ENCODE measurements at regions not wholly inside any gene's neighbourhood (a gene's known extent, or its start where the extent isn't known, plus 50 kb on each side); places are given as distances from the start of the nearest gene placed in this dataset.
"Not testable (repeated sequence)": the region's sequence is repeated elsewhere in the genome, so short reads cannot be mapped to it uniquely, and the experiment has no call there.

DNA sequence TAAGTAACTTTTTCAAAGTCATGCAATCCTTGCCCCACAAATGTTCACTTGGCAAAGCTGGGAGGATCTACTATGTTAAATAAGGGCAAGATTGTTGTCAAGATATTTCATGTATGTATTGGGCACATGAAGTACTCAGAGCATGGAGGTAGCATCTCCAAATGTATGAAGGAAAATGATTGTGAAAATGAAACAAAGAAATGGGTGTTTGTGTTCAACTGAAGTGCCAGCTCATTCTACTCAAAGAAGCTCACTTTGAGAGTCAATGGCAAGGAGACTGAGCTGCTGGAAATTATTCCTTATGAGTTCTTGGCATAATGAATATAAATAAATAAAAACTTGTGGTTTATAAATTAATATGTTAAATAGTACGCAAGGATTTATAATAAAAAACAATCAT is 124.5 kb upstream of the ARSJ start:
- Histone ChIP-seq H3K9me3 (ENCODE audit: low read length) (no peaks in the 10 kb centered on the region), H3K27me3 (ENCODE audit: insufficient read depth, low read length) (no peaks in the 10 kb centered on the region), H3K4me1 (ENCODE audit: insufficient read depth, low read length) (no peaks in the 10 kb centered on the region), H3K4me3 (ENCODE audit: low read length) (no peak overlapping the region), H2AFZ (ENCODE audit: low read depth, low read length) (no peak overlapping the region), H3K36me3 (ENCODE audit: insufficient read depth, low read length) (no peaks in the 10 kb centered on the region)

DNA sequence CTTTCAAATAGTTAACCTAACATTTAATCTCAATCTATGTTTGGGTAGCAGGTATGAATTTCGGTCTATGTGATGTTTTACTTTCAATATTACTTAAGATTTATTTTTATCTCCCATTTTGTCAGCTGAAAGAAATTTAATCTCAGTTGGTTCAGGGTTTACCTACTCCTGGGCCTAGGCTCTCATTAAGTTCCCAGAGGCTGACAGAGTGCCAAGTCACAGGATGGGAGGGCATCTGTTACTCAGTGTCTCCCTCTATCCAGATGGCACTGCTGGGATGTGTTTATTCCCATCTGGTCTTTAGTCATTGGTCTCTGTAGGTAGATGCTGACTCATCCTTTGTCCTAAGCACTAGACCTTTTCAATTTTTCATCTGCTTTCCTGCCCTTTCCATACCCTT is 129.4 kb upstream of the ARSJ start:
- Histone ChIP-seq H3K9me3 (ENCODE audit: low read length) (no peaks in the 10 kb centered on the region), H3K4me3 (ENCODE audit: low read length) (no peak overlapping the region), H2AFZ (ENCODE audit: low read depth, low read length) (no peak overlapping the region), H3K4me1 (ENCODE audit: insufficient read depth, low read length) (no peaks in the 10 kb centered on the region), H3K27me3 (ENCODE audit: insufficient read depth, low read length) (no peaks in the 10 kb centered on the region), H3K36me3 (ENCODE audit: insufficient read depth, low read length) (no peaks in the 10 kb centered on the region)

DNA sequence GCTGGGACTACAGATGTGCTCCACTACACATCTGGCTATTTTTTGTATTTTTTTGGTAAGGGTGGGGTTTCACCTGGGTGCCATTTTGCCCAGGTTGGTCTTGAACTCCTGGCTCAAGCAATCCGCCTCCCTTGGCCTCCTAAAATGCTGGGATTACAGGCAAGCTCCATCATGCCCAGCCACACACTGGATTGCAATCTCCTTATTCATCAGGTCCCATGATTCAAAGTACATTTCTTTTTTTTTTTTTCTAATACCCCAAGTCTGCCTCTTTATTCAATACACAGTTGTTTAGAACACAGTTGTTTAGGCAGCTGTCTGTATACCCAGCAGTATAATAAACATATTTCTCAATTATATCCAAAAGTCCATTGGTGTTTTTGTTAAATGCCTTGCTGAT is 130.3 kb upstream of the ARSJ start:
- Histone ChIP-seq H3K9me3 (ENCODE audit: low read length) (no peaks in the 10 kb centered on the region), H3K27me3 (ENCODE audit: insufficient read depth, low read length) (no peaks in the 10 kb centered on the region), H3K4me3 (ENCODE audit: low read length) (no peak overlapping the region), H2AFZ (ENCODE audit: low read depth, low read length) (no peak overlapping the region), H3K4me1 (ENCODE audit: insufficient read depth, low read length) (no peaks in the 10 kb centered on the region), H3K36me3 (ENCODE audit: insufficient read depth, low read length) (no peaks in the 10 kb centered on the region)

DNA sequence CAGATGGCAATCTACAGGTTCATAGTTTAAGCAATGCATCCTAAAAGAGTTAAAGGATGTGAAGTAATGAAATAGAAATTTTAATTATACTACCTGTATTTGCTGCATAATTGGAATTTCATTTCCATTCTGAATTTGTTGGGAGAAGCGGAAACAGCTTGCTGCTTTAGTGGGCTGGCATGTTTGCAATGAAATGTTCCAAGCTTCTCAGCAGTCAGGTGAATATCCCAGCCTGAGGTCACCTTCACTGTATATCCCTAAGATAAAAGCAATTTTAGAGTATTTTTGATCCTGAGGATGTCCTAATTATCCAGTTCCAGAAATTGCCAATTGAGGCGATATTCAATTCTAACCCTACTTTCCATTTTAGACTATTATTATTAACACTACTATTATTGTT is 136.1 kb upstream of the ARSJ start:
- H3K4me1 ChIP-seq (ENCODE audit: insufficient read depth, low read length) = no peaks in the 10 kb centered on the region
- no peak overlapping the region for H2AFZ ChIP-seq (ENCODE audit: low read depth, low read length)
- no peak overlapping the region for H3K4me3 ChIP-seq (ENCODE audit: low read length)
- no peaks in the 10 kb centered on the region for H3K27me3 ChIP-seq (ENCODE audit: insufficient read depth, low read length)
- no peaks in the 10 kb centered on the region for H3K9me3 ChIP-seq (ENCODE audit: low read length)
- H3K36me3 ChIP-seq (ENCODE audit: insufficient read depth, low read length) = no peaks in the 10 kb centered on the region

DNA sequence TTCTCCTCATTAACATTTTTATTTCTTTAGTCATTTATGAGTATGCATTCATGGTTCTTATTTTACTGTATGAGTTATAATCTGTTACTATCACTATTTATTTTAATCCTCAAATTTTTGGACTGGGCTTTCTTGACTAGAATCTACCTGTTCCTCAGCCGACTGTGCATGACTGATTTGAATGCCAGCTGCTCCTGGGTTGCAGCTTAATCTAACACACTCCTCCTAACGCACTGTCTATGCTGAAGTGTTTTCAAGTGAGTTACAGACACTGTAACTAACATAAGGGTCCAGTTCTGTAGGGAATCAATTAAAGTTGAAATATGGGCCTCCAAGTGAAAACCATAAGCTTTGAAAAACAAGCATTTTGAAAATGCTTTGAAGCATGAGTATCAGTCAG is 137.4 kb upstream of the ARSJ start:
- H3K4me3 ChIP-seq (ENCODE audit: low read length) = no peak overlapping the region
- no peaks in the 10 kb centered on the region for H3K36me3 ChIP-seq (ENCODE audit: insufficient read depth, low read length)
- H2AFZ ChIP-seq (ENCODE audit: low read depth, low read length) = no peak overlapping the region
- H3K27me3 ChIP-seq (ENCODE audit: insufficient read depth, low read length) = no peaks in the 10 kb centered on the region
- H3K9me3 ChIP-seq (ENCODE audit: low read length) = no peaks in the 10 kb centered on the region
- H3K4me1 ChIP-seq (ENCODE audit: insufficient read depth, low read length) = no peaks in the 10 kb centered on the region

DNA sequence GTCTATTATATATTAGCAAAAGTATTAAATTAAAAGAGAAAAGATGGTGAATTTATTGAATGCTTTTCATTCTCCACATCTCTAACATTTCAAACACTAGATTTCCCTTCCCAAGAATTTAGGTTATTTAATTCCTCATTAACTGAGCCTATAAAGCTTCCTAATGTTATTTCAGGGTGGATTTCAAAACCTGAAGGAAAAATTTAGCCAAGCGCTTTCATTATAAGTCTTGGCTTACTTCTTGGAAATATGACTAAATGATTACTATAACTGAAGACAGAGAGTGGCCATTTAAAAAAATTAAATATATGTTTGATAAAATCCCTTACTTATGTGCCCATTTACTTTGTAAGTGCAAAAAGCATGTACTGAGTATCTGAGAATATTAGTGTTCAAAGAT is 141.8 kb upstream of the ARSJ start:
- no peaks in the 10 kb centered on the region for H3K4me1 ChIP-seq (ENCODE audit: insufficient read depth, low read length)
- no peak overlapping the region for H3K4me3 ChIP-seq (ENCODE audit: low read length)
- H3K27me3 ChIP-seq (ENCODE audit: insufficient read depth, low read length) = no peaks in the 10 kb centered on the region
- H2AFZ ChIP-seq (ENCODE audit: low read depth, low read length) = no peak overlapping the region
- H3K36me3 ChIP-seq (ENCODE audit: insufficient read depth, low read length) = no peaks in the 10 kb centered on the region
- no peaks in the 10 kb centered on the region for H3K9me3 ChIP-seq (ENCODE audit: low read length)

DNA sequence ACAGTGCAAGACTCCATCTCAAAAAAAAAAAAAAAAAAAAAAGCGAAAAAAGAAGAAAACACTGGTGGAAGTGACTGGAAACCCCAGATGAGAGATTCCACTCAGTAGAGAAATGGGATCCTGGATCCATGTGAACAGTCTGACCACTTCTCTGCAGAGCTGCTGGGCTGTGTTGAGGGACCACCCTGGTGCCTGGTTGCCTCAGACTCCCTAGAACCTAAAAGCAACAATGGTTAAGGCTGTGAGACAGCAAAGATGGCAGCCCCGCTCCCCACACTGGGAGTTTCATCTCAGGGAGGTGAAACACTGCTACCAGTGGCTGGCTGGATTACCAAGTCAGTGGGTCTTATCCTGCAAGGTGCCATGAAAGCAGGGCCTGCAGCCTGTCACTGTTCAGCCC is 152.8 kb upstream of the ARSJ start:
- Histone ChIP-seq H3K27me3 (ENCODE audit: insufficient read depth, low read length) (no peaks in the 10 kb centered on the region), H2AFZ (ENCODE audit: low read depth, low read length) (peak overlapping the region; percentile 52), H3K4me1 (ENCODE audit: insufficient read depth, low read length) (no peaks in the 10 kb centered on the region), H3K36me3 (ENCODE audit: insufficient read depth, low read length) (no peaks in the 10 kb centered on the region), H3K4me3 (ENCODE audit: low read length) (no peak overlapping the region), H3K9me3 (ENCODE audit: low read length) (no peaks in the 10 kb centered on the region)

DNA sequence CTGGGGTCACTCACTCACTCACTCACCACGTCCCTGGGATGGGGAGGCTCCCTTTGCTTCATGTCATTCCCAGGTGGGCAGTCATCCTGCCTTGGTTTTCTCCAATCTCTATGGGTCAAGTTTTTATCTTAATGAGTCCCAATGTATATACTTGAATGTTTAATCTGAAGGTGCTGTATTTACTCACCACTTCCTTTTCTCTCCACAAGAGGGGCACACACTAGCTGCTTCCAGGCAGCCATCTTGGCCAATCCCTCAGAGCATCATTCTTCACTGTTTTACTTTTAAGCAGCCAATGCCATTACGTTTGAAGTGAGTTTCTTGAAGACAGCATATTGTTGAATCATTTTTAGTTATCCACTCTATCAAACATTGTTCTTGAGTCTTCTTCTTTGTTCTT is 153.4 kb upstream of the ARSJ start:
- Histone ChIP-seq H3K4me3 (ENCODE audit: low read length) (no peak overlapping the region), H3K9me3 (ENCODE audit: low read length) (no peaks in the 10 kb centered on the region), H2AFZ (ENCODE audit: low read depth, low read length) (peak overlapping the region; percentile 52), H3K36me3 (ENCODE audit: insufficient read depth, low read length) (no peaks in the 10 kb centered on the region), H3K27me3 (ENCODE audit: insufficient read depth, low read length) (no peaks in the 10 kb centered on the region), H3K4me1 (ENCODE audit: insufficient read depth, low read length) (no peaks in the 10 kb centered on the region)

DNA sequence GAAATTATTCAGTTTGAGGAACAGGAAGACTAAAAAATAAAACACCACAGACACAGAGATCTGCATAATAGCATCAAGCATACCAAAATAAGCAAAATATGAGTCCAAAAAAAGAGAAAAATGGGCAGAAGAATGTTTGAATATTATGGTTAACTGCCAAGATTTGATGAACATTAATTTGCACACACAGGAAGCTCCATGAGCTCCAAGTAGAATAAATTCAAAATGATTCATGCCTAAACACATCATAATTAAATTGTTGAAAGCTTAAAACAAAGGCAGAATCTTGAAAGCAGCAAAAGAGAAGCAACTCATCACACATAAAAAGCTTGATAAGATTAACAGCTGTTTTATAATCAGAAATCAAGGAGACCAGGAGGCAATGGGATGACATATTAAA is 156.6 kb upstream of the ARSJ start:
- Histone ChIP-seq H3K27me3 (ENCODE audit: insufficient read depth, low read length) (no peaks in the 10 kb centered on the region), H2AFZ (ENCODE audit: low read depth, low read length) (no peak overlapping the region)

DNA sequence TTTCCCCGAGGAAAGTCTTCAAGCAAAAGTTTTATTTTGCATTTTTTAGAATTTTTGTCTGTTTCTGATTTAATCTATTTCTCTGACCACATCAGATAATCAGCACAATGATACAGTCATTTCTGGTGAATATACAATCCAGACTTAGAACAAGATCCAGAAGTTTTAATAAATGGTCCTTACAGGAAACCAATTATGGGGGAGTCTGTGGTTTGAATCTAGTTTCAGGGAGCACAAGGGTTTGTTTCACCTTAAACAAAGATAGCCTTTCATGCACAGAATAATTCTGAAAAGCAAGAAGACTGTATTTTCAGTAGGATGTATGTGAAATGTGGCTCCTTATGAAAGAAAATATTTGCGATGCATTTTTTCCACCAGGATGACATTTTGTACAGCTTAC is 158.5 kb upstream of the ARSJ start:
- H3K27me3 ChIP-seq (ENCODE audit: insufficient read depth, low read length) = no peaks in the 10 kb centered on the region
- H3K4me1 ChIP-seq (ENCODE audit: insufficient read depth, low read length) = no peaks in the 10 kb centered on the region
- H2AFZ ChIP-seq (ENCODE audit: low read depth, low read length) = no peak overlapping the region
- H3K4me3 ChIP-seq (ENCODE audit: low read length) = no peak overlapping the region
- H3K36me3 ChIP-seq (ENCODE audit: insufficient read depth, low read length) = no peaks in the 10 kb centered on the region
- H3K9me3 ChIP-seq (ENCODE audit: low read length) = no peaks in the 10 kb centered on the region

More for the DNA sequence above, 156.6 kb upstream of the ARSJ start:
- Histone ChIP-seq H3K9me3 (ENCODE audit: low read length) (no peaks in the 10 kb centered on the region), H3K36me3 (ENCODE audit: insufficient read depth, low read length) (no peaks in the 10 kb centered on the region), H3K4me1 (ENCODE audit: insufficient read depth, low read length) (no peaks in the 10 kb centered on the region), H3K4me3 (ENCODE audit: low read length) (no peak overlapping the region)

DNA sequence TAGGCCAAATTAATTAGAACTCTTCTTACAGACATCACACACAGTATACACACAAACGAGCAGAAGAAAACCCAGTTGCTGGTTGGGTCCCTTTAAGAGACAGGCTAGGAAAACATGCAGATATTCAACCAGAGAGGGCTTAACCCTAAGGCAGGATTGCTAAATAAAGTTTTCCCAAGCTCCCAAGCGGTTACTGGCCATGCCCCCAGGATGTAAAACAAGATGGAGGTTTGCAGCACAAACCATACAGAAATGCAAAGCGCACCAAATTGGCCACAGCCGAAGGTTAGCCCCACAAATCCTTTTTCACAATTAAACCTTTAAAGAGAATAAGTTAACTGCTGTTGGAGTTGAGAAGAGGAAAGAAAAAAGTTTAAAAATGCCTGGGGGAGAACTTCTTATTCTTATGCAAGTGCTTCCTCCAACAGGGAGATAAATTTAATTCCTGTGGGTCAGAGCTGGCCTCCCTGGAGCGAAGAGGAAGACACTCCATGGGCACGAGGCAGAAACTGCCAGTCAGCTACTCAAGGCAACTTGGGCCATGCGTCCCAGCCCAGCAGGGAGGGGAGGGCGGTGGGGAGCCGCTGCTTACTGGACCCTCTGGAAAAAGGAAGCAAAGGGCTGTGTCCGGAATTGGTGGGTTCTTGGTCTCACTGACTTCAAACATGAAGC is 167.6 kb upstream of the ARSJ start:
- Histone ChIP-seq H3K36me3 (ENCODE audit: insufficient read depth, low read length) (no peaks in the 10 kb centered on the region), H2AFZ (ENCODE audit: low read depth, low read length) (no peak overlapping the region), H3K9me3 (ENCODE audit: low read length) (no peaks in the 10 kb centered on the region), H3K4me1 (ENCODE audit: insufficient read depth, low read length) (no peaks in the 10 kb centered on the region), H3K4me3 (ENCODE audit: low read length) (no peak overlapping the region), H3K27me3 (ENCODE audit: insufficient read depth, low read length) (no peaks in the 10 kb centered on the region)

DNA sequence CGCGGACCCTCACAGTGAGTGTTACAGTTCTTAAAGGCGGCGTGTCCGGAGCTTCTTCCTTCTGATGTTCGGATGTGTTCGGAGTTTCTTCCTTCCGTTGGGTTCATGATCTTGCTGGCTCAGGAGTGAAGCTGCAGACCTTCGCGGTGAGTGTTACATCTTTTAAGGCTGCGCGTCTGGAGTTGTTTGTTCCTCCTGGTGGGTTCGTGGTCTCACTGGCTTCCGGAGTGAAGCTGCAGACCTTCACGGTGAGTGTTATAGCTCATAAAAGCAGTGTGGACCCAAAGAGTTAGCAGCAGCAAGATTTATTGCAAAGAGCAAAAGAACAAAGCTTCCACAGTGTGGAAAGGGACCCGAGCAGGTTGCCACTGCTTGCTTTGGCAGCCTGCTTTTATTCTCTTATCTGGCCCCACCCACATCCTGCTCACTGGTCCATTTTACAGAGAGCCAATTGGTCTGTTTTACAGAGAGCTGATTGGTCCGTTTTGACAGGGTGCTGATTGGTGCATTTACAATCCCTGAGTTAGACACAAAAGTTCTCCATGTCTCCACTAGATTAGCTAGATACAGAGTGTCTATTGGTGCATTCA is 168.3 kb upstream of the ARSJ start:
- not testable (repeated sequence) for H3K4me3 ChIP-seq (ENCODE audit: low read length); H3K9me3 ChIP-seq (ENCODE audit: low read length); H3K36me3 ChIP-seq (ENCODE audit: insufficient read depth, low read length); H2AFZ ChIP-seq (ENCODE audit: low read depth, low read length); H3K27me3 ChIP-seq (ENCODE audit: insufficient read depth, low read length); H3K4me1 ChIP-seq (ENCODE audit: insufficient read depth, low read length)

DNA sequence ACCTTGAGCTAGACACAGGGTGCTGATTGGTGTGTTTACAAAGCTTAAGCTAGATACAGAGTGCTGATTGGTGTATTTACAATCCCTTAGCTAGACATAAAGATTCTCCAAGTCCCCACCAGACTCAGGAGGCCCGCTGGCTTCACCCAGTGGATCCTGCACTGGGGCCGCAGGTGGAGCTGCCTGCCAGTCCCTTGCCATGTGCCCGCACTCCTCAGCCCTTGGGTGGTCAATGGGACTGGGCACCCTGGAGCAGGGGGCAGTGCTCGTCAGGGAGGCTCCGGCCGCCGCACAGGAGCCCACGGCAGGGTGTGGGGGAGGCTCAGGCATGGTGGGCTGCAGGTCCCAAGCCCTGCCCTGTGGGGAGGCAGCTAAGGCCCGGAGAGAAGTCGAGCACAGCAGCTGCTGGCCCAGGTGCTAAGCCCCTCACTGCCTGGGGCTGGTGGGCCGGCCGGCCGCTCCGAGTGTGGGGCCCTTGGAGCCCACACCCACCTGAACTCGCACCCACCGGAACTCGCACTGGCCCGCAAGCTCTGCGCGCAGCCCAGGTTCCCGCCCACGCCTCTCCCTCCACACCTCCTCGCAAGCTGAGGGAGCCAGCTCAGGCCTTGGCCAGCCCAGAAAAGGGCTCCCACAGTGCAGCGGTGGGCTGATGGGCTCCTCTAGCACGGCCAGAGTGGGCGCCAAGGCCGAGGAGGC is 169.1 kb upstream of the ARSJ start:
- not testable (repeated sequence) for H3K9me3 ChIP-seq (ENCODE audit: low read length); H3K36me3 ChIP-seq (ENCODE audit: insufficient read depth, low read length); H2AFZ ChIP-seq (ENCODE audit: low read depth, low read length); H3K4me3 ChIP-seq (ENCODE audit: low read length); H3K27me3 ChIP-seq (ENCODE audit: insufficient read depth, low read length); H3K4me1 ChIP-seq (ENCODE audit: insufficient read depth, low read length)

DNA sequence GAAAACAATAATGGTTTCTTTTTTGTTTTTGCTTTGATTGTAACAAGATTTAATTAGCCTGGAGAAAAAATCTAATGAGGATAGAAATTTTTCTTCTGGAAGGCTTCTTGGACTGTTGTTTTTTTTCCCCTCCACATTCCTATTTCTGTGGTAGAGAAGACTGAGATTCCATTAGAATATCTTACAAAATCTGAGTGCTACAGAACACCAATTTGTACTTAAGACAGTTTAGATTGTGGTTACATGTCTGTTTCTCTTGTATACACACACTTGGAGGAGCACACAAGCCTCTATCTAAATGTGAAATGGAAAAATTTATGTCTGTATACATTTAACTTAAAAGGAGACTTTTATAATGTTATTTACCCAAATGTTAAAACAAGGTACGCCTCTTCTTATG is 176.9 kb upstream of the ARSJ start:
- Histone ChIP-seq H3K4me1 (ENCODE audit: insufficient read depth, low read length) (no peaks in the 10 kb centered on the region), H2AFZ (ENCODE audit: low read depth, low read length) (no peak overlapping the region), H3K27me3 (ENCODE audit: insufficient read depth, low read length) (no peaks in the 10 kb centered on the region), H3K36me3 (ENCODE audit: insufficient read depth, low read length) (no peaks in the 10 kb centered on the region), H3K9me3 (ENCODE audit: low read length) (no peaks in the 10 kb centered on the region), H3K4me3 (ENCODE audit: low read length) (no peak overlapping the region)
